HepG2 (cell line): ENCODE measurements at regions not wholly inside any gene's neighbourhood (a gene's known extent, or its start where the extent isn't known, plus 50 kb on each side); places are given as distances from the start of the nearest gene placed in this dataset.

Source experiments
- ATF2 ChIP-seq: sonication (generic); formaldehyde crosslinking; IDR thresholded peaks from 2 replicates; pipeline ENCODE4 v1.4.0; 2020; ENCODE audit warnings: missing genetic modification reagents
- CTCF ChIP-seq: sonication (generic); formaldehyde crosslinking; IDR thresholded peaks from 2 replicates; pipeline ENCODE4 v1.5.0; 2020; ENCODE audit warnings: mild to moderate bottlenecking, missing genetic modification reagents, moderate library complexity
- ETV6 ChIP-seq: sonication (generic); formaldehyde crosslinking; conservative IDR thresholded peaks from 2 replicates; pipeline ENCODE4 v1.4.0; 2020; ENCODE audit warnings: missing genetic modification reagents
- GFI1 ChIP-seq: sonication (generic); formaldehyde crosslinking; IDR thresholded peaks from 2 replicates; pipeline ENCODE4 v1.5.0; 2020; ENCODE audit warnings: missing genetic modification reagents, mild to moderate bottlenecking, borderline replicate concordance
- IKZF1 ChIP-seq: fragments of 450-650 bp; IDR thresholded peaks from 2 replicates; pipeline ENCODE4 v1.7.1; 2016
- MAFK ChIP-seq, 2 experiments: IDR thresholded peaks in 1 of 2; conservative IDR thresholded peaks in 1 of 2; 2 replicates each; pipeline ENCODE4 v1.6.1; 2011; ENCODE audit warnings: improper control_type of control experiment in 2 of 2, low read length in 2 of 2
- PRDM10 ChIP-seq: sonication (generic); formaldehyde crosslinking; IDR thresholded peaks from 2 replicates; pipeline ENCODE4 v1.4.0; 2020; ENCODE audit warnings: low read depth, missing genetic modification reagents
- RBM22 ChIP-seq: fragments of 200-400 bp; formaldehyde crosslinking; optimal IDR thresholded peaks from 2 replicates; pipeline ENCODE3; 2017; ENCODE audit warnings: mild to moderate bottlenecking, low read length, moderate library complexity
- SOX6 ChIP-seq, 2 experiments: fragments of 450-650 bp in 1 of 2; sonication (generic) in 1 of 2; formaldehyde crosslinking in 1 of 2; IDR thresholded peaks; 2 replicates each; pipeline versions ENCODE4 v1.4.0 to v1.6.1; 2017 to 2020; ENCODE audit warnings: antibody characterized with exemption in 1 of 2, mild to moderate bottlenecking in 1 of 2, missing genetic modification reagents in 1 of 2
- ZNF510 ChIP-seq: sonication (generic); formaldehyde crosslinking; IDR thresholded peaks from 2 replicates; pipeline ENCODE4 v1.4.0; 2020; ENCODE audit warnings: low read depth, mild to moderate bottlenecking, missing genetic modification reagents
- ZNF605 ChIP-seq: sonication (generic); formaldehyde crosslinking; IDR thresholded peaks from 2 replicates; pipeline ENCODE4 v1.8.0; 2022; ENCODE audit warnings: mild to moderate bottlenecking, missing genetic modification reagents
- ZNF704 ChIP-seq: sonication (generic); formaldehyde crosslinking; IDR thresholded peaks from 2 replicates; pipeline ENCODE4 v1.8.1; 2023; ENCODE audit warnings: mild to moderate bottlenecking, inconsistent platforms, moderate library complexity, missing genetic modification reagents, borderline replicate concordance

GRCh38 chr2:230614913-230615332, 97.7 kb upstream of the CAB39 start:
- no peak for TF ChIP-seq ZNF510
- no peak for TF ChIP-seq ETV6 (CRISPR knock-in tag)
- no peak for TF ChIP-seq MAFK (conservative IDR thresholded peaks at IDR 0.05 in 1 of 2, IDR thresholded peaks at IDR 0.05 in 1 of 2; ENCODE audit: low read length in 2 of 2)
- TF ChIP-seq RBM22: no peak
- no peak for TF ChIP-seq CTCF (CRISPR knock-in tag)
- TF ChIP-seq ZNF605 (CRISPR knock-in tag): no peak
- TF ChIP-seq ZNF704 (CRISPR knock-in tag): no peak
- no peak for TF ChIP-seq GFI1 (CRISPR knock-in tag)
- TF ChIP-seq PRDM10: no peak
- no peak for TF ChIP-seq SOX6 (IDR thresholded peaks at IDR 0.05)
- no peak for TF ChIP-seq SOX6 (CRISPR knock-in tag; IDR thresholded peaks at IDR 0.05)
- no peak for TF ChIP-seq ATF2 (CRISPR knock-in tag)
- no peak for TF ChIP-seq IKZF1
